22Rv1 (cell line): ENCODE measurements at regions not wholly inside any gene's neighbourhood (a gene's known extent, or its start where the extent isn't known, plus 50 kb on each side); places are given as distances from the start of the nearest gene placed in this dataset.

Source experiments
- CTCF ChIP-seq: fragments of 450-650 bp; IDR thresholded peaks from 2 replicates; pipeline ENCODE4 v1.5.1; 2017; ENCODE audit warnings: mild to moderate bottlenecking
- ZFX ChIP-seq: fragments of 450-650 bp; IDR thresholded peaks from 2 replicates; pipeline ENCODE4 v1.6.1; 2017; ENCODE audit warnings: antibody characterized with exemption, borderline replicate concordance

GRCh38 chr6:40733770-40734396 lies 146.7 kb upstream of the LRFN2 start:
- TF ChIP-seq CTCF (no peak), ZFX (no peak)
